WERI-Rb-1 (cell line): ENCODE measurements at regions not wholly inside any gene's neighbourhood (a gene's known extent, or its start where the extent isn't known, plus 50 kb on each side); places are given as distances from the start of the nearest gene placed in this dataset.
"Not testable (repeated sequence)": the region's sequence is repeated elsewhere in the genome, so short reads cannot be mapped to it uniquely, and the experiment has no call there.

Experiments
- DNase-seq: peaks from one replicate; pipeline ENCODE4 v3.0.0-alpha.2; 2020
- H3K27ac ChIP-seq: fragments of 250-450 bp; sonication (Bioruptor Pico); 2 replicates; pipeline ENCODE4 v1.5.1; 2020; ENCODE audit warnings: mild to moderate bottlenecking, moderate library complexity
- H3K27me3 ChIP-seq: fragments of 250-450 bp; sonication (Bioruptor Pico); 2 replicates; pipeline ENCODE4 v1.5.1; 2021; ENCODE audit warnings: mild to moderate bottlenecking, low read depth, moderate library complexity; ENCODE audit not compliant: insufficient read depth, severe bottlenecking
- H3K36me3 ChIP-seq: fragments of 250-450 bp; sonication (Bioruptor Pico); 2 replicates; pipeline ENCODE4 v1.5.1; 2020; ENCODE audit warnings: mild to moderate bottlenecking, moderate library complexity
- H3K4me3 ChIP-seq: 2 replicates; pipeline ENCODE4 v1.5.1; 2011; ENCODE audit warnings: low read depth, mild to moderate bottlenecking, control low read depth, low read length
- H3K9me3 ChIP-seq: fragments of 250-450 bp; sonication (Bioruptor Pico); 2 replicates; pipeline ENCODE4 v1.5.1; 2021; ENCODE audit warnings: mild to moderate bottlenecking, moderate library complexity; ENCODE audit not compliant: severe bottlenecking
- TF ChIP-seq, protein P1 (sequence below): IDR thresholded peaks from 2 replicates; pipeline ENCODE4 v1.5.1; 2011; ENCODE audit warnings: low read depth, mild to moderate bottlenecking, control low read depth, inconsistent platforms, low read length

DNA sequence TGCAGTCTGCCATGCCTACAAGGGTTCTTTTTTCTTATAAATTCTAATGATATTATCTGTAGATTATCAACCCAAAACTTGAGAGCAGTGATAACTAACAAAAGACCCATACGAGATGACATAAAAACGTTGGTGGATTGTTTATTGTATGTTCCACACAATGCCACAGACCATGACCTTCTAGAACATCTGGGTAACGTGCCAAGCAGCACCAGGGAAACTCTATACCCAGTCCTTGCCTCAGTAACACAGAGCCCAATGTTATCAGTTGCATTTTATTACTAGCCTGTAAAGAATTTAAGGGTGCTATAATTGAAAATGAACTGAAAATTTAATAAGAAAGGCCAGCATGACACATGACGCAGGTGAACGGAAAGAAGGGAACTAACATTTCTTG, 99.1 kb upstream of the UGP2 start:
- Histone ChIP-seq H3K27me3 (no peaks in the 10 kb centered on the region), H3K4me3 (no peak overlapping the region), H3K9me3 (peaks cover 4% of the 10 kb centered on the region), H3K36me3 (no peaks in the 10 kb centered on the region), H3K27ac (no peak overlapping the region)
- TF ChIP-seq, protein P1, sequence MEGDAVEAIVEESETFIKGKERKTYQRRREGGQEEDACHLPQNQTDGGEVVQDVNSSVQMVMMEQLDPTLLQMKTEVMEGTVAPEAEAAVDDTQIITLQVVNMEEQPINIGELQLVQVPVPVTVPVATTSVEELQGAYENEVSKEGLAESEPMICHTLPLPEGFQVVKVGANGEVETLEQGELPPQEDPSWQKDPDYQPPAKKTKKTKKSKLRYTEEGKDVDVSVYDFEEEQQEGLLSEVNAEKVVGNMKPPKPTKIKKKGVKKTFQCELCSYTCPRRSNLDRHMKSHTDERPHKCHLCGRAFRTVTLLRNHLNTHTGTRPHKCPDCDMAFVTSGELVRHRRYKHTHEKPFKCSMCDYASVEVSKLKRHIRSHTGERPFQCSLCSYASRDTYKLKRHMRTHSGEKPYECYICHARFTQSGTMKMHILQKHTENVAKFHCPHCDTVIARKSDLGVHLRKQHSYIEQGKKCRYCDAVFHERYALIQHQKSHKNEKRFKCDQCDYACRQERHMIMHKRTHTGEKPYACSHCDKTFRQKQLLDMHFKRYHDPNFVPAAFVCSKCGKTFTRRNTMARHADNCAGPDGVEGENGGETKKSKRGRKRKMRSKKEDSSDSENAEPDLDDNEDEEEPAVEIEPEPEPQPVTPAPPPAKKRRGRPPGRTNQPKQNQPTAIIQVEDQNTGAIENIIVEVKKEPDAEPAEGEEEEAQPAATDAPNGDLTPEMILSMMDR = no peak
- no peak for DNase-seq

- Histone ChIP-seq H3K27me3 (no peaks in the 10 kb centered on the region), H3K9me3 (peaks cover 4% of the 10 kb centered on the region), H3K4me3 (no peak overlapping the region), H3K27ac (no peak overlapping the region), H3K36me3 (no peaks in the 10 kb centered on the region)
- TF ChIP-seq, protein P1 = no peak
- no peak for DNase-seq
These were observed 98.3 kb upstream of the UGP2 start for GRCh38 chr2:63743170-63743981.

GRCh38 chr2:63743982-63744966, 97.4 kb upstream of the UGP2 start:
- peaks cover 4% of the 10 kb centered on the region for H3K9me3 ChIP-seq
- no peaks in the 10 kb centered on the region for H3K27me3 ChIP-seq
- no peaks in the 10 kb centered on the region for H3K36me3 ChIP-seq
- no peak overlapping the region for H3K27ac ChIP-seq
- H3K4me3 ChIP-seq = no peak overlapping the region
- DNase-seq = no peak
- TF ChIP-seq, protein P1 = no peak

DNA sequence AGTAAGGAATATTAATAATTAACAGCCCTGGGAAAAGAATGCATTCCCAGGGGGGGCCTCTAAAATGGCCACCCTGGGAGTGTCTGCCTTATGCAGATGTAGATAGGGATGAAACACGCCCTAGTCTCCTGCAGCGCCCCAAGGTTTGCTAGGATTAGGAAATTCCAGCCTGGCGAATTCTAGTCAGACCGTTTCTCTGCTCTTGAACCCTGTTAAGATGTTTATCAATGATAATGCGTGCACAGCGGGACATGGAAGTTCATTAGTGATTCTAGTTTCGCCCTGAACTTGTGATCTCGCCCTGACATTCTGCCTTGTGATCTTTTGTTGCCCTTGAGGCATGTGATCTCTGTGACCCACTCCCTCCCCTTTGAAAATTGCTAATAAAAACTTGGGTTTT, 95.1 kb upstream of the UGP2 start:
- not testable (repeated sequence) for H3K27me3 ChIP-seq, DNase-seq, H3K36me3 ChIP-seq, H3K9me3 ChIP-seq, H3K27ac ChIP-seq, H3K4me3 ChIP-seq

- peaks cover 1% of the 10 kb centered on the region for H3K9me3 ChIP-seq
- no peak overlapping the region for H3K27ac ChIP-seq
- no peaks in the 10 kb centered on the region for H3K27me3 ChIP-seq
- TF ChIP-seq, protein P1 = no peak
- H3K4me3 ChIP-seq = no peak overlapping the region
- DNase-seq = no peak
- H3K36me3 ChIP-seq = no peaks in the 10 kb centered on the region
These were observed 89.8 kb upstream of the UGP2 start for GRCh38 chr2:63751901-63752300.

- DNase-seq = no peak
- H3K4me3 ChIP-seq = no peak overlapping the region
- TF ChIP-seq, protein P1 = no peak
- H3K27ac ChIP-seq = no peak overlapping the region
- no peaks in the 10 kb centered on the region for H3K27me3 ChIP-seq
- H3K36me3 ChIP-seq = no peaks in the 10 kb centered on the region
- no peaks in the 10 kb centered on the region for H3K9me3 ChIP-seq
These were observed 86.5 kb upstream of the UGP2 start for GRCh38 chr2:63755216-63755615.
